HG03060 (cell line): ENCODE measurements at regions not wholly inside any gene's neighbourhood (a gene's known extent, or its start where the extent isn't known, plus 50 kb on each side); places are given as distances from the start of the nearest gene placed in this dataset.
"Not testable (repeated sequence)": the region's sequence is repeated elsewhere in the genome, so short reads cannot be mapped to it uniquely, and the experiment has no call there.

Experiments
- ATAC-seq: cut with Tn5 transposase; IDR thresholded peaks from one replicate; pipeline ENCODE4 v1.9.1; 2021; ENCODE audit warnings: low read depth, moderate number of reproducible peaks; ENCODE audit not compliant: unreplicated experiment

- ATAC-seq: no peak
These were observed 140.8 kb upstream of the ZEB2 start for GRCh38 chr2:144660518-144661316.

DNA sequence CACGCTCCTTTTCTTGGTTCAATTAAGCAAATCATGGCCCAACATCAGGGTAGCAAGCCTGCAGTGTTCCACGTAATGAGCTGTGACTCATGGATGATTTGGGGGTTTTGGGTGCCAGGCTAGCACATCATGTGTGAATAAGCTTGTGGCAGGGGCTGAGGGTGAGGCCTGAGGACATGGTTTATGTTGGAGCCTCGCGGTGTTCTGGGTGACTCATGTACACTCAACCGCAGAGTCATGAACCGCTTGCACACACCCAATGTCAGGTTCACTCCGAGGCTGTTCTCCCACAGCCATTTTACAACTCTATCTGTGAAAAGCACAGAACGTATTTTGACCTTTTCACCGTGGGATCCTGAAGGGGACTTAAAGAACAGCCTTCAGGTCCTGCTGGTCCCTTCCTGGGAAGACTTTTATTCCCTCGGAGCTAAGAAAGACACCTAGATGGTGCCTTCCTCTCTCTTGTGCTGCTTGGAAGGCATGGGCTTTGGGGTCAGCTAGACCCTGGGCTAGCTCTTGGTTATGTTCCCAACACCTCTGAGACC lies 139.9 kb upstream of the ZEB2 start:
- no peak for ATAC-seq

GRCh38 chr2:144654523-144654922 lies 134.6 kb upstream of the ZEB2 start:
- ATAC-seq: no peak

GRCh38 chr2:144650907-144651306 lies 131.0 kb upstream of the ZEB2 start:
- no peak for ATAC-seq

DNA sequence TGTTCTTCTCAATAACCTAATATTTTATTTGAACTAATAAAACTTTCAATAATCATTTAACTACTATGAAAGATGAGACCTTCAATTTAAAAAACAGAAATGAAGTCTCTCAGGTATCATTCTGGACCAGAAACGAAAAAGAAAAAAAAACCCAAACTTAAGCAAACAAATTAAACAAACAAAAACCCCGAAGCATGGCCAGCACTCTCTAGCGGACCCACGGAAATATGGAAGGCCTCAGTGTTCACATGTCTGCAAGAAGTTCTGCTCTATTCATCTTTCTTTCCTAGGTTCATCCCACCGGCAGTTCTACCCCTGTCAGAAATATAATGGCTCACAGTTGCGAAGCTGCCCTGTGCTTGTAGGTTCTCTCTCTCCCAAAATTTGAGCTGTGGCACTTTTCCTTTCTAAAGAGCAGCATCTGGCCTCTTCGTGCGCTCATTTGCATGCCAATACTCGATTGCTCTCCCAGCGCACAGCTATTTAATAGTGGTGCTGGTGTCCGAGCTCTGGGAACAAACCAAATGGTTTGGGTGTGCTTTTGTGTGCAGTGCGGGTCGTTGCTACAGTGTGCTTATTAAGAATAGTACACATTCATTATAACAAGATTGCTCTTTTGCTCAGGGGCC lies 129.0 kb upstream of the ZEB2 start:
- no peak for ATAC-seq

- no peak for ATAC-seq
These were observed 125.3 kb upstream of the ZEB2 start for GRCh38 chr2:144645083-144645778.

GRCh38 chr2:144644549-144644948 lies 124.6 kb upstream of the ZEB2 start:
- ATAC-seq: no peak

DNA sequence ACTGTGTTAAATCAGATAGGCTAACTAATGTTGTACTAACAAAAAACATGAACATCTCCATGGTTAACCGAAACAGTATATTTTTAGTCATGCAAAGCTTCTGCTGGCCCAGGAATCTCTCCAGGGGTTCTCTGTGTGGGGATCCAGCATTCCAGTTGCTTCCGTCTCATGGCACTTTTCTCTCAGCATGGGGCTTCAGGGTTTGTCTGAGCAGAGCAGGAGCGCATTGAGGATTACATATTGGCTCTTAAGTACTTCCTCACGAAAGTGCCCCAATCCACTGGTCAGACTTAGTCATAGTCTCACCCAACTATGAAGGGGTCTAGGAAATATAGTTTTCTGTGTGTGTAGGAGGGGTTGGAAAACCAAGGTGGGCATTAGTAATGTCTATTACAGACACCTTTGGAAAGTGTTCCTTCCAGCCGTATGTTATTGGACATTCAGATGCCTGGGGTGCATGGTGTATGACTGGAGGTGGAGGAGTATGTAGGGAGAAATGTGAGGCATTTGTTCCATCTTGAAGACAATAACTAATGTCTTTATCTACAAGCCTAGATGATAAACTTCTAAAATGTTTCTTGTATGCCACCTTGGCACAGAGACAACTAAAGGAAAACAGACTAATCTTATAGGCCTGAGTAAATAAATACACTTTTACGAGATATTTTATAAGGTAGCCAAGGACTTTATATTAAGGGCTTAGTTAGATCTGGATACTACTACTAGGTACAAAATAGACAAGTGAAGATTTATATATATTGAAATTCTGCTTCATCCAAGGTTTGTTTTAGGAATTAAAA lies 123.8 kb upstream of the ZEB2 start:
- ATAC-seq: no peak

DNA sequence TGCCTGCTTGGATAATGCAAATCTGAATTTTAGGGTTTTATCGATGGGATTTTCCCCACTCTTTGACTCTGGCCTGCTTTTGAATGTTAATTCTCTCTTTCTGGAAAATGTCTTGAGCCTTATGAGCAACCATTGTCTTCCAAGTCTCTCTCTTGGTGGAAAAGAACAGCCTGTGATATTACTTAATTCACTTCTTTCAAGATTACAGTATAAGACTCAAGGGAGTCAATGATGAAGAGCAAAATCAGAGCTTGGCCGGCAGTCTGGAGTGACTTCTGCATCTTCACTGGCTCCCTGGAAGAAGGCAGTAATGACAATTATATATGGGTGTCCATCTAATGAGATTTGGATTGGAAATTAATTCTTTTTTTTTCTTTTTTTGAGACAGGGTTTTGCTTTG lies 122.9 kb upstream of the ZEB2 start:
- ATAC-seq: no peak

GRCh38 chr2:144642131-144642530 lies 122.2 kb upstream of the ZEB2 start:
- ATAC-seq: no peak

GRCh38 chr2:144638250-144638649 lies 118.3 kb upstream of the ZEB2 start:
- not testable (repeated sequence) for ATAC-seq

DNA sequence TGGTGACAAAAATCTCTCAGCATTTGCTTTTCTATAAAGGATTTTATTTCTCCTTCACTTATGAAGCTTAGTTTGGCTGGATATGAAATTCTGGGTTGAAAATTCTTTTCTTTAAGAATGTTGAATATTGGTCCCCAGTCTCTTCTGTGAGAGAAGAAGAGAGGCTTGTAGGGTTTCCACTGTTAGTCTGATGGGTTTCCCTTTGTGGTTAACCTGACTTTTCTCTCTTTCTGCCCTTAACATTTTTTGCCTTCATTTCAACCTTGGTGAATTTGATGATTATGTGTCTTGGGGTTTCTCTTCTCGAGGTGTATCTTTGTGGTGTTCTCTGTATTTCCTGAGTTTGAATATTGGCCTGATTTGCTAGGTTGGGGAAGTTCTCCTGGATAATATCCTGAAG lies 116.9 kb upstream of the ZEB2 start:
- not testable (repeated sequence) for ATAC-seq

GRCh38 chr2:144632809-144633208 lies 112.9 kb upstream of the ZEB2 start:
- no peak for ATAC-seq

DNA sequence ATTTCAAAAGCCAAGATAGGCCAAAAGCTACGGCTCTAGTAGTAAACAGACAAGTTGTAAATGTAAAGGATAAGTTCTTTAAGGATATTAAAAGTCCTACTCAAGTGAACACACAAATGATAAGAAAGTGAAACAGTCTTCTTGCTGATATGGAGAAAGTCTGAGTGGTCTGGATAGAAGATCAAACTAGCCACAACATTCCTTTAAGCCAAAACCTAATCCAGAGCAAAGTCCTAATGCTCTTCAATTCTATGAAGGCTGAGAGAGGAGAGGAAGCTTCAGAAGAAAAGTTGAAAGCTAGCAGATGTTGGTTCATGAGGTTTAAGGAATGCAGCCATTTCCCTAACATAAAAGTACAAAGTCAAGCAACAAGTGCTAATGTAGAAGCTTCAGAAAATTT lies 111.7 kb upstream of the ZEB2 start:
- ATAC-seq: no peak

- ATAC-seq: peak; percentile 94
These were observed 110.7 kb upstream of the ZEB2 start for GRCh38 chr2:144630459-144631215.

GRCh38 chr2:144629935-144630334 lies 110.0 kb upstream of the ZEB2 start:
- ATAC-seq: no peak

- no peak for ATAC-seq
These were observed 108.6 kb upstream of the ZEB2 start for GRCh38 chr2:144628566-144628965.

GRCh38 chr2:144625626-144626025 lies 105.7 kb upstream of the ZEB2 start:
- ATAC-seq: no peak

DNA sequence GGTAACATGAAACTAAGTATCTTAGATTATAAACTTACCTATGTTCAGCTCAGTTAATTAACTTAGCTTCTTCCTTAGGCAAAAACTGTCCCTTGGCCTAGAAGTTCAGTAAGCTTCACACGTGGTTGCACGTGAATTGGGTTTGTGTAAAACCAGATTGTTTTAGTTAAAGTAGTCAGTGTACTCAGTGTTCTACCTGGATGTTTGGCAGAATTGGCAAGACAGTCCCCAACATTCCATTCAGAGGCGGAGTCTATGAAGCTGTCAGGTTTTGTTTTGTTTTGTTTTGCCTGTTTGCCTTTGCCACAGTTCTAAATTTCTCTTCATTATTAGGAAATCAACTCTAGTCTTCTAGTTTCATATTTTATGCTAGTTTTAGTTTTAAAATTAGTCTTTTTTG lies 105.3 kb upstream of the ZEB2 start:
- no peak for ATAC-seq

- ATAC-seq: no peak
These were observed 104.5 kb upstream of the ZEB2 start for GRCh38 chr2:144624451-144624850.
